VCaP (cell line): ENCODE measurements at regions not wholly inside any gene's neighbourhood (a gene's known extent, or its start where the extent isn't known, plus 50 kb on each side); places are given as distances from the start of the nearest gene placed in this dataset.

Source experiments
- H3K27ac ChIP-seq: fragments of 450-650 bp; 2 replicates; pipeline ENCODE4 v1.5.1; 2017
- CTCF ChIP-seq: fragments of 450-650 bp; conservative IDR thresholded peaks from 2 replicates; pipeline ENCODE4 v1.5.1; 2017; ENCODE audit warnings: mild to moderate bottlenecking, moderate library complexity

DNA sequence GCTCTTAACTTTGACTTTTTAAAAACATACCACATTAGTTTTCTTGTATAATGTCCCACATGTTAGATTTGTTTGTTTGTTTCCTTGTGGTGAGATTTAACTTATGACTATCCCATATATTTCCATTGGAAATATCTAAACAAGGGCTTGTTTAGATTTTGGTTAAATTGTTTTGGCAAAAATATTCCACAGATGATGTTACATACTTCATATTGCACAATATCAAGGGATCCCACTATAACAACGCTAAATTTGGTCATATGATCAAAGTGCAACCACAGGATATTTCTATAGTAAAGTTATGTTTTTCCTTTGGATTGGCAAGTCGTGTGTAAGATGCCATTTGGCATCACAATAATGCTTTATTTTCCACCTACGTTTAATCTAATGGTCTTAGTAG, 396.7 kb downstream of the TGFB2 start:
- H3K27ac ChIP-seq = no peak overlapping the region
- TF ChIP-seq CTCF = no peak

DNA sequence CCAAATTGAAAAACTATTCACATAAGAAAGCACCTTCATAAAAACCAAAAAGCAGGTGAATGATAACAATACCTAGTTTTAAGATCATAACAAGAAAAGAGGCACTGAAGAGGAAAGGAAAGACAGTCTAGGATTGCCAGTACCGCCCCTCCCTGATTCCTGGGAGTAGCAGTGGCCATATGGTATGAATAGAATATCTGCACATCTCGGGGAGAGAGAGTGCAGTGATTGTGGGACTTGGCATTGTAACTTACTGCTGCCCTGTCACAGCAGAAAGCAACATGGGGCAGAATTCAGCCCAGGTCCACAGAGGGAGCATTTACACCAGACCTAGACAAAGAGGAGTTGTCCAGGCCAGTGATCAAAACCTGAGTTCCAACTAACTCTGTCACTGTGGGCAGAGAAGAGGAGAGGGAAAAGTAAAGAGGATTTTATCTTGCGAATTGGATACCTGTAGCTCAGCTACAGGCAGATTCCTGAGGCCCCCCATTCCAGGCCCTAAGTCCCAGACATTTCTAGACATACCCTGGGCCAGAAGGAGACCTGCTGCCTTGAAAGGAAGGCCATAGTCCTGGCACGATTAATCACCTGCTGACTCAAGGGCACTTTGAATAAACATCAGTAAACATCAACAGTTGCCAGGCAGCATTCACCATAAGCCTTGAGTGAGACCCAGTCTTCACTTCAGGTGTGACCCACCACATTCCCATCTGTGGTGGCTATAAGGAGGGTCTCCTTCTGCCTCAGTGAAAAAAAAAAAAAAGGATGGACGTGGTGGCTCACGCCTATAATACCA, 397.5 kb downstream of the TGFB2 start:
- no peak for TF ChIP-seq CTCF
- H3K27ac ChIP-seq = no peak overlapping the region

GRCh38 chr1:218743861-218744505, 398.8 kb downstream of the TGFB2 start:
- no peak overlapping the region for H3K27ac ChIP-seq

GRCh38 chr1:218748071-218748470, 402.9 kb downstream of the TGFB2 start:
- H3K27ac ChIP-seq = no peak overlapping the region
- no peak for TF ChIP-seq CTCF

More at GRCh38 chr1:218743861-218744505, 398.8 kb downstream of the TGFB2 start:
- TF ChIP-seq CTCF = no peak

GRCh38 chr1:218750216-218750970, 405.3 kb downstream of the TGFB2 start:
- H3K27ac ChIP-seq = no peak overlapping the region
- no peak for TF ChIP-seq CTCF

- no peak overlapping the region for H3K27ac ChIP-seq
- no peak for TF ChIP-seq CTCF
Measured at GRCh38 chr1:218751208-218751948, 406.2 kb downstream of the TGFB2 start.

DNA sequence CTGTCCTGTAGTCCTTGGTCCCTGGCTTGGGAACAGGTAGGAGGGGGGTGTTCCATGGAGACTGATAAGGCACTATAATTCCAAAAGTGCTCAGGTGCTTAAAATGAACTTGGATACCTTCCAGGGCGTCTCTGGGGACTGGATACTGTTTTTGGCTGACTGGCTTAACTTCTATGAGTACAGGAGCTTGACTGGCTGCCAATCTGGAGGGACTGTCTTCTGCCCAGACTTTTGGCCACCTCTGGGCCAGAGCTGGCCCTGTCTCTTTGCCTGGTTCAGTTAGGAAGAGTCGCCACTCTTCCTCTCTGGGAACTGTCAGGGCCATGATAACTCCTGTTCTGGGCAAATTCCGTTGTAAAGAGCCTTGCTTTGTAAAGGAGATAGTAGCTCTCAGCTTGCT, 407.0 kb downstream of the TGFB2 start:
- no peak overlapping the region for H3K27ac ChIP-seq
- TF ChIP-seq CTCF = no peak
